Cardiac muscle cell (in vitro differentiated cells and primary cell): ENCODE measurements at regions not wholly inside any gene's neighbourhood (a gene's known extent, or its start where the extent isn't known, plus 50 kb on each side); places are given as distances from the start of the nearest gene placed in this dataset.

Source experiments
- DNase-seq, 2 donors: peaks; one replicate each; pipeline versions ENCODE4 v3.0.0 to v3.0.0-alpha.2; 2010 to 2017; ENCODE audit warnings: low read depth in 1 of 2, low spot score in 1 of 2
- H3K27ac ChIP-seq: fragments of 200-600 bp; sonication (generic); 2 replicates; pipeline ENCODE4 v1.5.1; 2016
- H3K27me3 ChIP-seq: fragments of 200-600 bp; sonication (generic); 2 replicates; pipeline ENCODE4 v1.6.0; 2016; ENCODE audit warnings: control low read depth
- H3K36me3 ChIP-seq: fragments of 200-600 bp; sonication (generic); 2 replicates; pipeline ENCODE4 v1.5.1; 2016; ENCODE audit warnings: control low read depth
- H3K4me1 ChIP-seq: fragments of 200-600 bp; sonication (generic); 2 replicates; pipeline ENCODE4 v1.8.1; 2017; ENCODE audit warnings: low read depth, mild to moderate bottlenecking, mixed run types
- H3K4me3 ChIP-seq: fragments of 200-600 bp; sonication (generic); 2 replicates; pipeline ENCODE4 v1.5.1; 2016; ENCODE audit warnings: mild to moderate bottlenecking
- H3K9me3 ChIP-seq: fragments of 200-600 bp; sonication (generic); 2 replicates; pipeline ENCODE4 v1.5.1; 2017; ENCODE audit warnings: low read depth, mild to moderate bottlenecking, control low read depth
- CTCF ChIP-seq: IDR thresholded peaks from 2 replicates; pipeline ENCODE4 v1.5.1; 2012; ENCODE audit warnings: low read depth, mild to moderate bottlenecking, low read length

- H3K36me3 ChIP-seq = no peaks in the 10 kb centered on the region
- H3K27me3 ChIP-seq = no peaks in the 10 kb centered on the region
- H3K4me1 ChIP-seq = no peaks in the 10 kb centered on the region
- no peaks in the 10 kb centered on the region for H3K9me3 ChIP-seq
- no peak for TF ChIP-seq CTCF
- no peak for DNase-seq
- no peak overlapping the region for H3K4me3 ChIP-seq
- no peak overlapping the region for H3K27ac ChIP-seq
These were observed 720.8 kb downstream of the SLC6A15 start for GRCh38 chr12:84191779-84192178.

GRCh38 chr12:84186433-84186832 lies 726.2 kb downstream of the SLC6A15 start:
- H3K27ac ChIP-seq = no peak overlapping the region
- H3K9me3 ChIP-seq = no peaks in the 10 kb centered on the region
- H3K4me1 ChIP-seq = no peaks in the 10 kb centered on the region
- H3K36me3 ChIP-seq = no peaks in the 10 kb centered on the region
- no peak overlapping the region for H3K4me3 ChIP-seq
- no peaks in the 10 kb centered on the region for H3K27me3 ChIP-seq
- no peak for TF ChIP-seq CTCF
- DNase-seq = no peak

GRCh38 chr12:84183576-84183975 lies 729.0 kb downstream of the SLC6A15 start:
- Histone ChIP-seq H3K4me1 (no peaks in the 10 kb centered on the region), H3K9me3 (no peaks in the 10 kb centered on the region), H3K27me3 (no peaks in the 10 kb centered on the region), H3K36me3 (no peaks in the 10 kb centered on the region), H3K4me3 (no peak overlapping the region), H3K27ac (no peak overlapping the region)
- TF ChIP-seq CTCF = no peak
- DNase-seq = no peak

GRCh38 chr12:84174115-84174514 lies 738.5 kb downstream of the SLC6A15 start:
- Histone ChIP-seq H3K36me3 (no peaks in the 10 kb centered on the region), H3K27ac (no peak overlapping the region), H3K9me3 (no peaks in the 10 kb centered on the region), H3K4me1 (no peaks in the 10 kb centered on the region), H3K27me3 (no peaks in the 10 kb centered on the region), H3K4me3 (no peak overlapping the region)
- TF ChIP-seq CTCF = no peak
- DNase-seq = no peak

- TF ChIP-seq CTCF = no peak
- no peaks in the 10 kb centered on the region for H3K27me3 ChIP-seq
- no peaks in the 10 kb centered on the region for H3K36me3 ChIP-seq
- no peak overlapping the region for H3K4me3 ChIP-seq
- H3K9me3 ChIP-seq = no peaks in the 10 kb centered on the region
- no peak overlapping the region for H3K27ac ChIP-seq
- H3K4me1 ChIP-seq = no peaks in the 10 kb centered on the region
- no peak for DNase-seq
These were observed 739.7 kb downstream of the SLC6A15 start for GRCh38 chr12:84172823-84173424.

GRCh38 chr12:84166812-84167211 lies 745.8 kb downstream of the SLC6A15 start:
- no peak for DNase-seq
- no peaks in the 10 kb centered on the region for H3K36me3 ChIP-seq
- TF ChIP-seq CTCF = no peak
- H3K4me1 ChIP-seq = no peaks in the 10 kb centered on the region
- no peak overlapping the region for H3K27ac ChIP-seq
- H3K27me3 ChIP-seq = no peaks in the 10 kb centered on the region
- no peaks in the 10 kb centered on the region for H3K9me3 ChIP-seq
- no peak overlapping the region for H3K4me3 ChIP-seq
